Mesothelial cell of epicardium (in vitro differentiated cells): ENCODE measurements at regions not wholly inside any gene's neighbourhood (a gene's known extent, or its start where the extent isn't known, plus 50 kb on each side); places are given as distances from the start of the nearest gene placed in this dataset.

Source experiments
- DNase-seq, 2 experiments: peaks; one replicate each; pipeline ENCODE4 v3.0.0; 2021; ENCODE audit warnings: low spot score in 2 of 2; ENCODE audit not compliant: unreplicated experiment in 2 of 2
- H3K27ac Mint-ChIP-seq: 2 replicates; pipeline ENCODE4 v1.8.0; 2021; ENCODE audit warnings: mixed read lengths
- H3K27me3 Mint-ChIP-seq: 2 replicates; pipeline ENCODE4 v1.8.0; 2021; ENCODE audit warnings: low read depth, mixed read lengths
- H3K36me3 Mint-ChIP-seq: 2 replicates; pipeline ENCODE4 v1.8.0; 2021; ENCODE audit warnings: mixed read lengths
- H3K4me1 Mint-ChIP-seq: 2 replicates; pipeline ENCODE4 v1.8.0; 2021; ENCODE audit warnings: mixed read lengths
- H3K4me3 Mint-ChIP-seq: 2 replicates; pipeline ENCODE4 v1.8.0; 2021; ENCODE audit warnings: mild to moderate bottlenecking, moderate library complexity, mixed read lengths
- H3K9me3 Mint-ChIP-seq: 2 replicates; pipeline ENCODE4 v1.8.0; 2021; ENCODE audit warnings: mixed read lengths
- TF ChIP-seq, protein P1 (sequence below): fragments of 200-600 bp; sonication (generic); IDR thresholded peaks from one replicate; pipeline ENCODE4 v1.5.0; 2021; ENCODE audit warnings: antibody characterized with exemption; ENCODE audit not compliant: unreplicated experiment

DNA sequence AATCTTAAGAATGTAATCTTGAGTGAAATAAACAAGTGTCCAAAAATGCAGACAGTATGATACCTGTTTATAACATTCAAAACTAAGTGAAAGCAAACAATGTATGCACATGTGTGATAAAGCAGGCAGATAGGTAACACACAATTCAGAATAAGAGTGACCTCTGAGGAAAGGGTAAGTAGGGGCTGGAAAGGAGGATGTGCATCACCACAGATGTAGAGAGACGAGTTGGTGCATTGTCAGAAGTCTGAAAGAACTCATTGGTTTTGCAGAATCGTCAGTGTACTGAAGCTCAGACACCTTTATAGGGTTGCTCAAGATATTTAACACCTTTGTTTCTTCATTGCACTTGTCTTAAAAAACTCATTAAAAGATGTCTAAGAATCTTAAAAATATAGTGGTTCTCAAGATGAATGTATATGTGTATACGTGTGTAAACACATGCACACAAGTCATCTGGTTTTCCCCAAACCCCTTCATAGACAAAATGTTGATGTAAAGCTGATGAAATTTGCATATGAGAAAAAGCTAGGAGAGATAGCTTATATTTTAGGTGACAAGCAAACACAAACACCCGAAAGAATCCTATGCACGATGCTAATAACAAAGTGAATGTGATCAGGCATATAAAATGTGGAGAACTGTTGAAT lies 197.6 kb upstream of the MEF2C start:
- Mint-ChIP-seq H3K27me3 (no peaks in the 10 kb centered on the region), H3K4me3 (no peak overlapping the region)
- DNase-seq: no peak

DNA sequence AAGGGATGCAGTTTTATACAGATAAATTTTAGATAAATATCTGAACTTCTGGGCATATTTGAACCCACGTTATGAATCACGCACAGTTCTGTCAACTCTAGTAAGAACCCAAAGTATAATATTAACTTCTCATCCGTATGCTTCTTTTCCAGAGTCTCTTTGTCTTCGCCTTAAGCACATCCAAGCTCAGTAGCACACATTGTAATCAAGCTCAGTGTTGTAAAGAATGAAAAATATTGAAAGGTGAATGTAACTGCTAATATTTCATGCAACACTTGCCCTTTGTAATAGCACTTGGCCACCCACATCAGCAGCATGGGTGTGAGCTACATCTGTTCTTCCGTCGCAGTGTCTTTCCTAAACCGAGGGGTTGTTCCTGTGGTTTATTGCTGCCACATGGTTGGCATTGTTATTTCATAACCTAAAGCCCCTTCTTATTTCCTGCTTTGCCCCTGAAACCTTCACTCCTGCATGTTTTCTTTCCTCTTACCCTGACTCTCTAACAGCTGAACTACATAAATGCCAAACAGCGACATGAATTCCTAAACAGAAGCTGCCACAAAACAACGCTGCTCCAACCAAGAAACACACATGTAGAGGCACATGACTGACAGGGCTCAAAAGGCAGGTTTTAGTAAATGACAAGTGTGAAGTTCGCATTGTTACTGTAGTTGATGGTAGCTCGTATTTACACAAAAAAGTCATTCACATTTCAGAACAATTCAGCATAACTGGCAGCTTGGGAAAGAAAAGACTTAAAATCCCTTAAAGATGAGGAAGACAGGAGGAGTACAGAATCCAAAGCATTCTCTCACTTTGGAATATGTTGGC lies 190.1 kb upstream of the MEF2C start:
- DNase-seq: no peak
- H3K9me3 Mint-ChIP-seq: no peaks in the 10 kb centered on the region
- H3K36me3 Mint-ChIP-seq: no peaks in the 10 kb centered on the region
- no peaks in the 10 kb centered on the region for H3K4me1 Mint-ChIP-seq
- TF ChIP-seq, protein P1, sequence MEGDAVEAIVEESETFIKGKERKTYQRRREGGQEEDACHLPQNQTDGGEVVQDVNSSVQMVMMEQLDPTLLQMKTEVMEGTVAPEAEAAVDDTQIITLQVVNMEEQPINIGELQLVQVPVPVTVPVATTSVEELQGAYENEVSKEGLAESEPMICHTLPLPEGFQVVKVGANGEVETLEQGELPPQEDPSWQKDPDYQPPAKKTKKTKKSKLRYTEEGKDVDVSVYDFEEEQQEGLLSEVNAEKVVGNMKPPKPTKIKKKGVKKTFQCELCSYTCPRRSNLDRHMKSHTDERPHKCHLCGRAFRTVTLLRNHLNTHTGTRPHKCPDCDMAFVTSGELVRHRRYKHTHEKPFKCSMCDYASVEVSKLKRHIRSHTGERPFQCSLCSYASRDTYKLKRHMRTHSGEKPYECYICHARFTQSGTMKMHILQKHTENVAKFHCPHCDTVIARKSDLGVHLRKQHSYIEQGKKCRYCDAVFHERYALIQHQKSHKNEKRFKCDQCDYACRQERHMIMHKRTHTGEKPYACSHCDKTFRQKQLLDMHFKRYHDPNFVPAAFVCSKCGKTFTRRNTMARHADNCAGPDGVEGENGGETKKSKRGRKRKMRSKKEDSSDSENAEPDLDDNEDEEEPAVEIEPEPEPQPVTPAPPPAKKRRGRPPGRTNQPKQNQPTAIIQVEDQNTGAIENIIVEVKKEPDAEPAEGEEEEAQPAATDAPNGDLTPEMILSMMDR: no peak
- no peaks in the 10 kb centered on the region for H3K27me3 Mint-ChIP-seq
- no peak overlapping the region for H3K27ac Mint-ChIP-seq
- H3K4me3 Mint-ChIP-seq: no peak overlapping the region

More for the DNA sequence above, 197.6 kb upstream of the MEF2C start:
- Mint-ChIP-seq H3K27ac (no peak overlapping the region), H3K9me3 (no peaks in the 10 kb centered on the region), H3K4me1 (no peaks in the 10 kb centered on the region), H3K36me3 (no peaks in the 10 kb centered on the region)
- TF ChIP-seq, protein P1: no peak

DNA sequence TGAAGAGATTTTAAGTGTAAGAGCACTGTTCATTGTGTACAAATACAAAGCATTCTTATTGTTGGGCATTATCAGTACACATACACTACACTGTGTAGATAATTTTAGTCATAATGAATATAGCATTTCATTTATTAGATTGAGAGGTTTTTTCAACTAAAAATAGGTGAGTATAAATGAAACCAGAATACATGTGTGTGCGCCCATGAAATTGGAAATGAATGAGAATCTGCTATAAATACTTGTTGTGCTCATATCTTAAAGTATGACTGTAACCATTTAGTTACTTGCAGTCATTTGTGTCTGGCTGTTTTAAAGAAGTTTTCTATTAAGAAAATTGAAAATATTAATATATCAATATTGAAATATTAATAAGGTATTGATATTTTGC lies 189.0 kb upstream of the MEF2C start:
- no peak for DNase-seq
- TF ChIP-seq, protein P1: no peak
- H3K36me3 Mint-ChIP-seq: no peaks in the 10 kb centered on the region

DNA sequence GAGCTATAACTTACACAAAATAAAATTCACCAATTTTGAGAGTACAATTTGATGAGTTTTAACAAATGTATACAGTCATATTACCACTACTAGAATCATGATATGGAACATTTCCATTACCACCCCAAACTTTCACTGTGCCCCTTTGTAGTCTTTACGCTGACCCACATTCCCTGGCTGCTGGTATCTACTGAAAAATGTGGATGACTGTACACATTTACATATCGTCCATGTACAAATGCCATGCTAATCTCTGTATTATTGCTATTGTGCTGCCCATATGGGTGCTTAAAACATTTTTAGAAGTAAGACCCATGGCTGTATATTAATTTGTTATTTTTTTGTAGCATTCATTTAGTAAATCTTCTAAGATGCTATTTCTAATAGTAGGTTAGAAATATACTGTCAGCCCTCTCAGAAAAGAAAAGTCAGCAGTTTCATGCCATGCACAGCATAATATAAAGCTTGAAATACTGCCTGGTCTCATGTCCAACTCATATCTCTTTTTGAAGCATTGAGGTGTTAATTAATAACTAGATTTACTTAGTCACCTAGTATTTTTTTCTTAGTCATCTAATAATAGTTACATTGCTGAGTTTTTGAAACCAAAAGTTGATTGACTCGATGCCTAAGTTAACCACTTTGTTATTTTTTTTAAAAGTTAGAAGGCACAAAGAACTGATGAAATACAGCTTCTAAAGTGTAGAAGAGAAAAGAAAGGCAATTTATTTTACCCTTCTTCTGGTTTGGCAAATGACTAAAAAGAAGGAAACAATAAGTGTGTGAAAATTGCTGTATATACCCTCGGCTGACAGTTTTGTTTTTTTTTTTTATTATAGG lies 188.3 kb upstream of the MEF2C start:
- Mint-ChIP-seq H3K27me3 (no peaks in the 10 kb centered on the region), H3K4me3 (no peak overlapping the region), H3K9me3 (no peaks in the 10 kb centered on the region), H3K36me3 (no peaks in the 10 kb centered on the region), H3K4me1 (no peaks in the 10 kb centered on the region), H3K27ac (no peak overlapping the region)
- no peak for DNase-seq
- TF ChIP-seq, protein P1: no peak

More for the DNA sequence above, 189.0 kb upstream of the MEF2C start:
- no peaks in the 10 kb centered on the region for H3K9me3 Mint-ChIP-seq
- no peak overlapping the region for H3K4me3 Mint-ChIP-seq
- no peaks in the 10 kb centered on the region for H3K27me3 Mint-ChIP-seq
- H3K4me1 Mint-ChIP-seq: no peaks in the 10 kb centered on the region
- no peak overlapping the region for H3K27ac Mint-ChIP-seq

DNA sequence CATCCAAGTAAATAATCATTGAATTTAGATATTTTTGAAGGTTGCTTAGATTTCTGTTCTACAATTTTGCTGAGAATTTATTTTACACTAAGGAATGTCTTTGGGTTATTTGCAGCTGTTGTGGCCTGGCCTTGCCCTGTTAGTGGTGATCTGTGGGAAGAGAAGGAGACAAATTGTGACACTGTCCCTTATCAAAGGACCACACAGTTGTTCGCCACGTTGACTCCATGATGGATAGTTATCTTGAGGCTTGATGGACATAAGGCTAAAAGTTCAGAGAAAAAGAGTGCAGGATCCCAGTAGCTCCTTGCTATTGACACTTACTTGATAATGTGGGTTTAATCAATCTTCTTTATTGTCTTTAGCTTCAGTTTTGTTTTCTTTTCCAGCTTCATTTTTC lies 186.6 kb upstream of the MEF2C start:
- Mint-ChIP-seq H3K4me3 (no peak overlapping the region), H3K9me3 (no peaks in the 10 kb centered on the region), H3K4me1 (peaks cover 6% of the 10 kb centered on the region), H3K27ac (no peak overlapping the region), H3K27me3 (no peaks in the 10 kb centered on the region), H3K36me3 (no peaks in the 10 kb centered on the region)
- TF ChIP-seq, protein P1: no peak
- no peak for DNase-seq
